ENCODE measurements at regions not wholly inside any gene's neighbourhood (a gene's known extent, or its start where the extent isn't known, plus 50 kb on each side); places are given as distances from the start of the nearest gene placed in this dataset.

- TF ChIP-seq EZH2 (IDR thresholded peaks at IDR 0.05) (no peak), POLR2AphosphoS5 (IDR thresholded peaks at IDR 0.05; ENCODE audit: low read depth, low read length) (no peak)
Measured at GRCh38 chr5:8386719-8387288, 517.9 kb downstream of the MTRR start.
